ENCODE measurements at regions not wholly inside any gene's neighbourhood (a gene's known extent, or its start where the extent isn't known, plus 50 kb on each side); places are given as distances from the start of the nearest gene placed in this dataset.

- TF ChIP-seq RAD21 (IDR thresholded peaks at IDR 0.05 in 1 of 2, conservative IDR thresholded peaks at IDR 0.05 in 1 of 2; ENCODE audit: low read depth in 2 of 2, low read length in 2 of 2) (no peak), CBX5 (IDR thresholded peaks at IDR 0.05; ENCODE audit: low read depth, low read length) (no peak), CBX8 (IDR thresholded peaks at IDR 0.05; ENCODE audit: borderline replicate concordance, low read depth, low read length) (no peak), SIN3A (conservative IDR thresholded peaks at IDR 0.05 in 1 of 2, IDR thresholded peaks at IDR 0.05 in 1 of 2; ENCODE audit: low read depth in 1 of 2, low read length in 2 of 2) (no peak), RNF2 (IDR thresholded peaks at IDR 0.05; ENCODE audit: borderline replicate concordance, low read depth, low read length, missing control alignments, poor library complexity, severe bottlenecking) (no peak), TAF1 (IDR thresholded peaks at IDR 0.05; ENCODE audit: low read depth, low read length) (no peak), POU5F1 (IDR thresholded peaks at IDR 0.05; ENCODE audit: low read depth, low read length) (no peak)
Observed at GRCh38 chr19:30743011-30743410, 370.8 kb downstream of the ZNF536 start (continued).
